Prostate gland (tissue), 2 donors: ENCODE measurements at regions not wholly inside any gene's neighbourhood (a gene's known extent, or its start where the extent isn't known, plus 50 kb on each side); places are given as distances from the start of the nearest gene placed in this dataset.

Experiments
- DNase-seq: peaks from one replicate; pipeline ENCODE4 v3.0.0-alpha.2; 2019; ENCODE audit warnings: low spot score
- H3K27ac ChIP-seq, 2 donors: fragments of 200-600 bp; sonication (generic); 2 replicates each; pipeline ENCODE4 v1.5.1; 2017 to 2019
- H3K27me3 ChIP-seq: fragments of 200-600 bp; sonication (generic); replicated peaks from 2 replicates; pipeline ENCODE4 v1.5.1; 2019; ENCODE audit not compliant: insufficient read depth
- H3K36me3 ChIP-seq, 2 donors: fragments of 200-600 bp; sonication (generic); 1 replicate in 1 of 2; 2 replicates in 1 of 2; pipeline versions ENCODE4 v1.5.1 to v1.8.1; 2017 to 2019
- H3K4me1 ChIP-seq: fragments of 200-600 bp; sonication (generic); replicated peaks from 2 replicates; pipeline ENCODE4 v1.5.1; 2019
- H3K4me3 ChIP-seq, 2 donors: fragments of 200-600 bp; sonication (generic); 2 replicates each; pipeline ENCODE4 v1.5.1; 2017 to 2019
- H3K9me3 ChIP-seq: fragments of 200-600 bp; sonication (generic); 2 replicates; pipeline ENCODE4 v1.5.1; 2017
- CTCF ChIP-seq, 4 experiments: fragments of 200-600 bp in 2 of 4; fragments of 450-650 bp in 2 of 4; sonication (generic) in 2 of 4; IDR thresholded peaks; 1 replicate in 3 of 4; 2 replicates in 1 of 4; pipeline ENCODE4 v1.5.1; 2016 to 2019; ENCODE audit warnings: antibody characterized with exemption in 4 of 4, mild to moderate bottlenecking in 2 of 4, moderate library complexity in 2 of 4
- POLR2A ChIP-seq: fragments of 450-650 bp; IDR thresholded peaks from one replicate; pipeline ENCODE4 v1.6.1; 2016; ENCODE audit warnings: antibody characterized with exemption, mild to moderate bottlenecking
- POLR2AphosphoS5 ChIP-seq: sonication (generic); formaldehyde crosslinking; IDR thresholded peaks from one replicate; pipeline ENCODE4 v1.6.1; 2017; ENCODE audit warnings: antibody characterized with exemption
- WGBS: methylation state at CpG from one replicate; pipeline ENCODE4 v1.1.5; 2018; 5-methylcytosine and 5-hydroxymethylcytosine counted together
- intact Hi-C: fragments of 100-400 bp; cut with DNase I; formaldehyde crosslinking; loops from one replicate; pipeline ENCODE4 v1.14.2; 2022

- Histone ChIP-seq H3K9me3 (no peaks in the 10 kb centered on the region), H3K27me3 (no peaks in the 10 kb centered on the region), H3K27ac (no peak overlapping the region), H3K4me3 (no peak overlapping the region), H3K36me3 (no peaks in the 10 kb centered on the region), H3K4me1 (no peaks in the 10 kb centered on the region)
- TF ChIP-seq CTCF (IDR thresholded peaks at IDR 0.05) (no peak), POLR2AphosphoS5 (no peak), POLR2A (no peak)
- DNase-seq, result no peak
- WGBS, result 83% methylated on average over 3 of the region's 3 CpGs
- intact Hi-C loops, result no loop called here
These were observed 384.0 kb upstream of the DMAC1 start for GRCh38 chr9:8183618-8184017.

- H3K9me3 ChIP-seq, result no peaks in the 10 kb centered on the region
- no peak overlapping the region for H3K4me3 ChIP-seq
- H3K27ac ChIP-seq, result no peak overlapping the region
- intact Hi-C loops, result no loop called here
- no peak for DNase-seq
- no peaks in the 10 kb centered on the region for H3K4me1 ChIP-seq
- H3K27me3 ChIP-seq, result no peaks in the 10 kb centered on the region
- WGBS, result 11% methylated on average over 3 of the region's 3 CpGs
- no peaks in the 10 kb centered on the region for H3K36me3 ChIP-seq
- TF ChIP-seq POLR2A (no peak), CTCF (IDR thresholded peaks at IDR 0.05) (no peak), POLR2AphosphoS5 (no peak)
These were observed 379.9 kb upstream of the DMAC1 start for GRCh38 chr9:8179381-8180053.

- Histone ChIP-seq H3K27me3 (no peaks in the 10 kb centered on the region), H3K36me3 (no peaks in the 10 kb centered on the region), H3K4me1 (no peaks in the 10 kb centered on the region), H3K4me3 (no peak overlapping the region), H3K27ac (no peak overlapping the region), H3K9me3 (no peaks in the 10 kb centered on the region)
- 82% methylated on average over 2 of the region's 2 CpGs for WGBS
- no peak for TF ChIP-seq POLR2A
- no peak for TF ChIP-seq CTCF (IDR thresholded peaks at IDR 0.05)
- TF ChIP-seq POLR2AphosphoS5, result no peak
- DNase-seq, result no peak
- intact Hi-C loops, result no loop called here
These were observed 372.4 kb upstream of the DMAC1 start for GRCh38 chr9:8172000-8172399.

- intact Hi-C loops, result no loop called here
- Histone ChIP-seq H3K9me3 (no peaks in the 10 kb centered on the region), H3K4me1 (no peaks in the 10 kb centered on the region), H3K27me3 (no peaks in the 10 kb centered on the region), H3K4me3 (no peak overlapping the region), H3K27ac (no peak overlapping the region), H3K36me3 (no peaks in the 10 kb centered on the region)
- WGBS, result 42% methylated on average over 2 of the region's 2 CpGs
- no peak for DNase-seq
- TF ChIP-seq CTCF (IDR thresholded peaks at IDR 0.05) (no peak), POLR2AphosphoS5 (no peak), POLR2A (no peak)
These were observed 369.4 kb upstream of the DMAC1 start for GRCh38 chr9:8168916-8169438.

- H3K27ac ChIP-seq, result no peak overlapping the region
- TF ChIP-seq CTCF (IDR thresholded peaks at IDR 0.05), result no peak
- no peak for TF ChIP-seq POLR2A
- TF ChIP-seq POLR2AphosphoS5, result no peak
- H3K36me3 ChIP-seq, result no peaks in the 10 kb centered on the region
- intact Hi-C loops, result no loop called here
- no peaks in the 10 kb centered on the region for H3K4me1 ChIP-seq
- H3K4me3 ChIP-seq, result no peak overlapping the region
- no peaks in the 10 kb centered on the region for H3K9me3 ChIP-seq
- DNase-seq, result no peak
- H3K27me3 ChIP-seq, result no peaks in the 10 kb centered on the region
- WGBS, result 92% methylated on average over 1 of the region's 1 CpG
These were observed 361.2 kb upstream of the DMAC1 start for GRCh38 chr9:8160787-8161186.
